H1 (cell line): ENCODE measurements at regions not wholly inside any gene's neighbourhood (a gene's known extent, or its start where the extent isn't known, plus 50 kb on each side); places are given as distances from the start of the nearest gene placed in this dataset.

Source experiments
- CTCF ChIA-PET: fragments of 300-600 bp; sonication (Branson Sonifier 250); formaldehyde crosslinking; loops from one replicate; lab custom pipeline; 2021; ENCODE audit not compliant: partially characterized antibody; lab: Charles Lee
- POLR2A ChIA-PET: fragments of 300-600 bp; sonication (Branson Sonifier 250); formaldehyde crosslinking; loops from one replicate; lab custom pipeline; 2021; ENCODE audit warnings: inconsistent platforms; ENCODE audit not compliant: partially characterized antibody; lab: Charles Lee
- DNase-seq, 2 experiments: peaks; one replicate each; pipeline versions ENCODE4 v3.0.0 to v3.0.0-alpha.2; 2010 to 2022; ENCODE audit warnings: low spot score in 2 of 2, low read depth in 1 of 2, mixed read lengths in 1 of 2
- FAIRE-seq: peaks from 2 replicates; lab custom pipeline; 2011; peaks lifted over from hg19 to GRCh38; lab: Jason Lieb, UNC
- H2AFZ ChIP-seq: 2 replicates; pipeline ENCODE4 v1.8.1; 2012; ENCODE audit warnings: low read length, inconsistent platforms
- H2AK5ac ChIP-seq: 2 replicates; pipeline ENCODE4 v1.6.1; 2013; ENCODE audit warnings: low read depth, low read length
- H2BK120ac ChIP-seq: replicated peaks from 2 replicates; pipeline ENCODE3; 2013; ENCODE audit warnings: low read depth, low read length, inconsistent platforms
- H2BK12ac ChIP-seq: 2 replicates; pipeline ENCODE4 v1.6.1; 2013; ENCODE audit warnings: low read depth, low read length
- H2BK15ac ChIP-seq: 2 replicates; pipeline ENCODE4 v1.6.1; 2013; ENCODE audit warnings: low read length
- H2BK20ac ChIP-seq: 2 replicates; pipeline ENCODE4 v1.6.1; 2013; ENCODE audit warnings: low read length
- H2BK5ac ChIP-seq: 2 replicates; pipeline ENCODE4 v1.6.1; 2013; ENCODE audit warnings: low read depth, low read length
- H3K14ac ChIP-seq: 2 replicates; pipeline ENCODE4 v1.6.1; 2013; ENCODE audit warnings: inconsistent platforms; ENCODE audit not compliant: insufficient read length
- H3K18ac ChIP-seq: 2 replicates; pipeline ENCODE4 v1.6.1; 2013; ENCODE audit warnings: low read length; ENCODE audit errors: extremely low read depth
- H3K23ac ChIP-seq: 2 replicates; pipeline ENCODE4 v1.6.1; 2013; ENCODE audit warnings: inconsistent platforms; ENCODE audit not compliant: insufficient read length
- H3K23me2 ChIP-seq: 2 replicates; pipeline ENCODE4 v1.6.1; 2013; ENCODE audit warnings: low read depth, low read length
- H3K27ac ChIP-seq: 2 replicates; pipeline ENCODE4 v1.6.1; 2011; ENCODE audit warnings: low read depth, low read length, inconsistent platforms
- H3K27me3 ChIP-seq, 4 experiments: replicated peaks in 1 of 4; 1 replicate in 1 of 4; 2 replicates in 3 of 4; pipeline versions ENCODE4 v1.6.1 to v1.8.1; 2011 to 2013; ENCODE audit warnings: low read length in 3 of 4, mild to moderate bottlenecking in 3 of 4, inconsistent platforms in 2 of 4, mixed read lengths in 2 of 4, moderate library complexity in 1 of 4; ENCODE audit not compliant: control insufficient read depth in 3 of 4, insufficient read depth in 3 of 4; ENCODE audit errors: extremely low read depth in 1 of 4
- H3K36me3 ChIP-seq, 4 experiments: 2 replicates each; pipeline versions ENCODE4 v1.6.1 to v1.8.1; 2011 to 2013; ENCODE audit warnings: mild to moderate bottlenecking in 4 of 4, low read length in 3 of 4, moderate library complexity in 2 of 4, control low read depth in 1 of 4, inconsistent platforms in 1 of 4; ENCODE audit not compliant: insufficient read depth in 4 of 4, control insufficient read depth in 2 of 4
- H3K4ac ChIP-seq: replicated peaks from 2 replicates; pipeline ENCODE3; 2013; ENCODE audit warnings: low read length, low read depth, mixed read lengths, inconsistent platforms; ENCODE audit not compliant: insufficient read length
- H3K4me1 ChIP-seq, 4 experiments: replicated peaks in 1 of 4; 1 replicate in 1 of 4; 2 replicates in 3 of 4; pipeline versions ENCODE4 v1.6.1 to v1.8.1; 2011 to 2013; ENCODE audit warnings: low read length in 3 of 4, inconsistent platforms in 2 of 4, mixed read lengths in 1 of 4; ENCODE audit not compliant: insufficient read depth in 4 of 4, control insufficient read depth in 3 of 4
- H3K4me2 ChIP-seq, 2 experiments: 2 replicates each; pipeline versions ENCODE4 v1.6.1 to v1.8.1; 2011 to 2013; ENCODE audit warnings: low read depth in 2 of 2, low read length in 2 of 2, control low read depth in 1 of 2, inconsistent platforms in 1 of 2, mild to moderate bottlenecking in 1 of 2; ENCODE audit not compliant: insufficient read depth in 1 of 2
- H3K4me3 ChIP-seq, 4 experiments: fragments of 200-600, 300-600 bp in 1 of 4; sonication (generic), shearing (Covaris generic), sonication (Bioruptor Twin) in 1 of 4; 2 replicates each; pipeline versions ENCODE4 v1.5.1 to v1.8.1; 2011 to 2016; ENCODE audit warnings: low read length in 4 of 4, low read depth in 3 of 4, control low read depth in 2 of 4, inconsistent platforms in 2 of 4, mild to moderate bottlenecking in 2 of 4, mixed read lengths in 1 of 4, moderate library complexity in 1 of 4; ENCODE audit not compliant: insufficient read depth in 2 of 4; ENCODE audit errors: extremely low read depth in 1 of 4
- H3K56ac ChIP-seq: replicated peaks from 2 replicates; pipeline ENCODE3; 2013; ENCODE audit warnings: low read depth, mild to moderate bottlenecking, mixed read lengths, low read length, inconsistent platforms; ENCODE audit not compliant: insufficient read length
- H3K79me1 ChIP-seq: 2 replicates; pipeline ENCODE4 v1.6.1; 2013; ENCODE audit warnings: low read depth, low read length, control low read depth
- H3K79me2 ChIP-seq, 2 experiments: 2 replicates each; pipeline versions ENCODE4 v1.6.1 to v1.8.1; 2012 to 2013; ENCODE audit warnings: low read length in 2 of 2, mild to moderate bottlenecking in 2 of 2, inconsistent platforms in 1 of 2; ENCODE audit not compliant: insufficient read depth in 2 of 2, control insufficient read depth in 1 of 2
- H3K9ac ChIP-seq, 4 experiments: replicated peaks in 1 of 4; 1 replicate in 1 of 4; 2 replicates in 3 of 4; pipeline versions ENCODE4 v1.6.1 to v1.8.1; 2011 to 2013; ENCODE audit warnings: low read depth in 3 of 4, low read length in 3 of 4, control low read depth in 2 of 4, mild to moderate bottlenecking in 2 of 4, moderate library complexity in 2 of 4, inconsistent platforms in 1 of 4; ENCODE audit errors: extremely low read depth in 1 of 4
- H3K9me3 ChIP-seq, 2 experiments: 2 replicates each; pipeline versions ENCODE4 v1.6.1 to v1.8.1; 2012 to 2013; ENCODE audit warnings: mild to moderate bottlenecking in 2 of 2, moderate library complexity in 2 of 2, control low read depth in 1 of 2, inconsistent platforms in 1 of 2, low read depth in 1 of 2, low read length in 1 of 2, mixed read lengths in 1 of 2; ENCODE audit not compliant: insufficient read depth in 2 of 2
- H4K20me1 ChIP-seq, 2 experiments: replicated peaks in 1 of 2; 2 replicates each; pipeline versions ENCODE3 to v1.8.1; 2011 to 2013; ENCODE audit warnings: inconsistent platforms in 2 of 2, low read length in 2 of 2, mild to moderate bottlenecking in 1 of 2; ENCODE audit not compliant: insufficient read depth in 2 of 2, control insufficient read depth in 1 of 2
- H4K5ac ChIP-seq: 2 replicates; pipeline ENCODE4 v1.6.1; 2013; ENCODE audit warnings: low read length, low read depth, mixed read lengths, inconsistent platforms; ENCODE audit not compliant: insufficient read length
- H4K8ac ChIP-seq: 2 replicates; pipeline ENCODE4 v1.8.0; 2013; ENCODE audit warnings: mild to moderate bottlenecking, moderate library complexity, low read length, inconsistent platforms; ENCODE audit not compliant: insufficient read depth; ENCODE audit errors: extremely low read depth
- H4K91ac ChIP-seq: replicated peaks from 2 replicates; pipeline ENCODE3; 2013; ENCODE audit warnings: low read length, mixed read lengths, inconsistent platforms; ENCODE audit not compliant: insufficient read length
- BACH1 ChIP-seq: IDR thresholded peaks from 2 replicates; pipeline ENCODE4 v1.6.1; 2012; ENCODE audit warnings: low read length, improper control_type of control experiment
- CBX5 ChIP-seq: fragments of 300-800, 300-1000 bp; sonication (generic); IDR thresholded peaks from 2 replicates; pipeline ENCODE4 v1.7.1; 2016; ENCODE audit warnings: antibody characterized with exemption, low read length, low read depth
- CBX8 ChIP-seq: fragments of 300-800, 300-1000 bp; sonication (generic); IDR thresholded peaks from 2 replicates; pipeline ENCODE4 v1.7.1; 2016; ENCODE audit warnings: low read depth, low read length, borderline replicate concordance
- CREB1 ChIP-seq: IDR thresholded peaks from 2 replicates; pipeline ENCODE4 v1.6.1; 2012; ENCODE audit warnings: inconsistent platforms
- EGR1 ChIP-seq: IDR thresholded peaks from 2 replicates; pipeline ENCODE4 v1.6.1; 2011; ENCODE audit warnings: low read depth, low read length, borderline replicate concordance
- EP300 ChIP-seq, 2 experiments: IDR thresholded peaks; 1 replicate in 1 of 2; 2 replicates in 1 of 2; pipeline ENCODE4 v1.6.1; 2011 to 2012; ENCODE audit warnings: low read depth in 2 of 2, low read length in 2 of 2, mild to moderate bottlenecking in 2 of 2, borderline replicate concordance in 1 of 2, inconsistent platforms in 1 of 2, moderate library complexity in 1 of 2
- FOSL1 ChIP-seq: IDR thresholded peaks from 2 replicates; pipeline ENCODE4 v1.6.1; 2011; ENCODE audit warnings: mild to moderate bottlenecking, low read depth, low read length, moderate library complexity; ENCODE audit not compliant: insufficient read depth
- JUND ChIP-seq: IDR thresholded peaks from 2 replicates; pipeline ENCODE4 v1.6.1; 2011; ENCODE audit warnings: mild to moderate bottlenecking, improper control_type of control experiment, low read length
- MAFK ChIP-seq: IDR thresholded peaks from 2 replicates; pipeline ENCODE4 v1.6.1; 2012; ENCODE audit warnings: low read depth, mild to moderate bottlenecking, improper control_type of control experiment, low read length
- RNF2 ChIP-seq: fragments of 200-900, 300-1000 bp; sonication (generic); IDR thresholded peaks from 2 replicates; pipeline ENCODE4 v1.7.1; 2016; ENCODE audit warnings: borderline replicate concordance, low read depth, mild to moderate bottlenecking, antibody characterized with exemption, low read length; ENCODE audit not compliant: poor library complexity, severe bottlenecking; ENCODE audit errors: missing control alignments
- TF ChIP-seq, protein P1 (sequence below): IDR thresholded peaks from 2 replicates; pipeline ENCODE4 v1.6.1; 2012; ENCODE audit warnings: inconsistent platforms
- TF ChIP-seq, protein P2 (sequence below), 3 experiments: IDR thresholded peaks; 1 replicate in 2 of 3; 2 replicates in 1 of 3; pipeline versions ENCODE4 v1.5.1 to v1.6.1; 2011; ENCODE audit warnings: low read length in 3 of 3, mild to moderate bottlenecking in 3 of 3, inconsistent platforms in 2 of 3, low read depth in 1 of 3, moderate library complexity in 1 of 3; ENCODE audit not compliant: insufficient read depth in 1 of 3; ENCODE audit errors: control extremely low read depth in 1 of 3

- Histone ChIP-seq H3K56ac (no peak overlapping the region), H4K8ac (no peak overlapping the region), H4K5ac (no peak overlapping the region), H3K4me2 (no peak overlapping the region), H3K18ac (no peak overlapping the region), H3K4me3 (no peak overlapping the region), H3K4ac (no peak overlapping the region), H2BK5ac (no peak overlapping the region), H2AK5ac (no peak overlapping the region), H3K4me1 (no peaks in the 10 kb centered on the region), H3K79me1 (no peaks in the 10 kb centered on the region), H2BK20ac (no peak overlapping the region), H3K14ac (no peak overlapping the region), H3K23me2 (no peaks in the 10 kb centered on the region), H3K27ac (no peak overlapping the region), H2BK120ac (no peak overlapping the region), H3K36me3 (no peaks in the 10 kb centered on the region), H4K91ac (no peak overlapping the region), H3K27me3 (no peaks in the 10 kb centered on the region), H2AFZ (no peak overlapping the region), H3K9me3 (peaks cover 0 to 6% of the 10 kb centered on the region in 2 experiments; a peak in 1 of 4 replicates), H2BK15ac (no peak overlapping the region), H3K9ac (no peak overlapping the region), H2BK12ac (no peak overlapping the region), H3K79me2 (no peaks in the 10 kb centered on the region), H4K20me1 (no peaks in the 10 kb centered on the region), H3K23ac (no peak overlapping the region)
- FAIRE-seq, result no peak
- ChIA-PET POLR2A (no interaction called here), CTCF (no interaction called here)
- no peak for DNase-seq
- no peak for TF ChIP-seq EGR1
- TF ChIP-seq, protein P1, sequence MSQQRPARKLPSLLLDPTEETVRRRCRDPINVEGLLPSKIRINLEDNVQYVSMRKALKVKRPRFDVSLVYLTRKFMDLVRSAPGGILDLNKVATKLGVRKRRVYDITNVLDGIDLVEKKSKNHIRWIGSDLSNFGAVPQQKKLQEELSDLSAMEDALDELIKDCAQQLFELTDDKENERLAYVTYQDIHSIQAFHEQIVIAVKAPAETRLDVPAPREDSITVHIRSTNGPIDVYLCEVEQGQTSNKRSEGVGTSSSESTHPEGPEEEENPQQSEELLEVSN, result no peak
- no peak for TF ChIP-seq CBX5
- TF ChIP-seq, protein P2, sequence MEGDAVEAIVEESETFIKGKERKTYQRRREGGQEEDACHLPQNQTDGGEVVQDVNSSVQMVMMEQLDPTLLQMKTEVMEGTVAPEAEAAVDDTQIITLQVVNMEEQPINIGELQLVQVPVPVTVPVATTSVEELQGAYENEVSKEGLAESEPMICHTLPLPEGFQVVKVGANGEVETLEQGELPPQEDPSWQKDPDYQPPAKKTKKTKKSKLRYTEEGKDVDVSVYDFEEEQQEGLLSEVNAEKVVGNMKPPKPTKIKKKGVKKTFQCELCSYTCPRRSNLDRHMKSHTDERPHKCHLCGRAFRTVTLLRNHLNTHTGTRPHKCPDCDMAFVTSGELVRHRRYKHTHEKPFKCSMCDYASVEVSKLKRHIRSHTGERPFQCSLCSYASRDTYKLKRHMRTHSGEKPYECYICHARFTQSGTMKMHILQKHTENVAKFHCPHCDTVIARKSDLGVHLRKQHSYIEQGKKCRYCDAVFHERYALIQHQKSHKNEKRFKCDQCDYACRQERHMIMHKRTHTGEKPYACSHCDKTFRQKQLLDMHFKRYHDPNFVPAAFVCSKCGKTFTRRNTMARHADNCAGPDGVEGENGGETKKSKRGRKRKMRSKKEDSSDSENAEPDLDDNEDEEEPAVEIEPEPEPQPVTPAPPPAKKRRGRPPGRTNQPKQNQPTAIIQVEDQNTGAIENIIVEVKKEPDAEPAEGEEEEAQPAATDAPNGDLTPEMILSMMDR (IDR thresholded peaks at IDR 0.05; ENCODE audit: control extremely low read depth in 1 of 3, insufficient read depth in 1 of 3, low read depth in 1 of 3, low read length in 3 of 3), result no peak
- no peak for TF ChIP-seq CBX8
- TF ChIP-seq JUND, result no peak
- TF ChIP-seq EP300 (IDR thresholded peaks at IDR 0.05; ENCODE audit: borderline replicate concordance in 1 of 2, low read depth in 2 of 2, low read length in 2 of 2), result no peak
- no peak for TF ChIP-seq FOSL1
- TF ChIP-seq RNF2, result no peak
- no peak for TF ChIP-seq CREB1
- TF ChIP-seq MAFK, result no peak
- no peak for TF ChIP-seq BACH1
These were observed 97.9 kb upstream of the ZNF648 start for GRCh38 chr1:182159443-182159842.
